ENCODE measurements at regions not wholly inside any gene's neighbourhood (a gene's known extent, or its start where the extent isn't known, plus 50 kb on each side); places are given as distances from the start of the nearest gene placed in this dataset.

DNA sequence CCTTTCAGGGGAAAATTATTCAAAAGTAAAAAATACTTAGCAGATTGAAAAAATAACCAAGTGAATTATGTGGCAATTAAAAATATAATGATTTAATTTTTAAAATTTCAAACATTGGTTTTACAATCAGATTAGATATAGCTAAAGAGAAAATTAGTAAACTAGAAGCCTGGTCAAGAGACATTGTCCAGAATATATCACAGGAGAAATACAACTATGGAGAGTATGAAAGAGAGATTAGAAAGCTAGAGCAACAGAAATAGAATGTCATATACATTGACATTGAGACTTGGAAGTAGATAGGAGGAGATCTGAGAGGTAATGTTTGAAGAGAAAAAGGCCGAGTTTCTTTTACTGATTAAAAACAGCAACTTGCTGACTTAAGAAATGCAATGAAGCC, 476.4 kb upstream of the SLC10A2 start:
- H3K18ac ChIP-seq (ENCODE audit: low read depth, low read length), result no peak overlapping the region
- peaks cover 8% of the 10 kb centered on the region for H3K9me3 ChIP-seq (ENCODE audit: control insufficient read depth, insufficient read depth, low read length)
- no peak overlapping the region for H3K56ac ChIP-seq (ENCODE audit: extremely low read depth, insufficient read depth, low read length)
- ChIA-PET CTCF (no interaction called here), POLR2A (ENCODE audit: unreplicated experiment) (no interaction called here)
- H3K14ac ChIP-seq (replicated peaks; ENCODE audit: low read depth, low read length), result no peak overlapping the region
- no peaks in the 10 kb centered on the region for H4K20me1 ChIP-seq (ENCODE audit: insufficient read depth, low read length)
- H4K91ac ChIP-seq (ENCODE audit: insufficient read depth, low read depth, low read length), result no peak overlapping the region
- no peak overlapping the region for H3K4ac ChIP-seq (ENCODE audit: low read depth, low read length)
- no peak overlapping the region for H3K9ac ChIP-seq (ENCODE audit: low read depth, low read length)
- dilution Hi-C loops (cut with HindIII; ENCODE audit: low sequenced_read_pairs, unreplicated experiment), result no loop called here
- BruUV-seq (replicated peaks), result no TSS peak
- DNase-seq (no peak), ATAC-seq (ENCODE audit: low read depth) (no peak)
- no peak for TF ChIP-seq FOS (IDR thresholded peaks at IDR 0.05; ENCODE audit: low read depth, low read length)
- TF ChIP-seq MAZ (IDR thresholded peaks at IDR 0.05; ENCODE audit: borderline replicate concordance, low read depth, low read length), result no peak
- TF ChIP-seq BHLHE40 (IDR thresholded peaks at IDR 0.05; ENCODE audit: low read depth, low read length), result no peak
- TF ChIP-seq MAFK (IDR thresholded peaks at IDR 0.05; ENCODE audit: low read depth, low read length), result no peak
- TF ChIP-seq ELK1 (IDR thresholded peaks at IDR 0.05; ENCODE audit: borderline replicate concordance, low read depth, low read length), result no peak
- TF ChIP-seq RFX5 (IDR thresholded peaks at IDR 0.05; ENCODE audit: low read depth, low read length), result no peak
- TF ChIP-seq NFE2L2 (IDR thresholded peaks at IDR 0.05; ENCODE audit: low read depth, low read length), result no peak
- H2BK15ac ChIP-seq (ENCODE audit: low read depth, low read length), result no peak overlapping the region
- in situ Hi-C loops (cut with MboI; ENCODE audit: low sequenced_read_pairs), result no loop called here
- H3K36me3 ChIP-seq (ENCODE audit: control insufficient read depth, insufficient read depth, low read length), result no peaks in the 10 kb centered on the region
- H3K4me1 ChIP-seq (ENCODE audit: control insufficient read depth, insufficient read depth, low read length), result no peaks in the 10 kb centered on the region
- H4K8ac ChIP-seq (ENCODE audit: low read depth in 2 of 2, low read length in 2 of 2), result no peak overlapping the region
- no peak overlapping the region for H3K4me3 ChIP-seq (ENCODE audit: insufficient read depth, low read depth, low read length)
- no peak overlapping the region for H2BK5ac ChIP-seq (ENCODE audit: low read depth, low read length, poor library complexity, severe bottlenecking)
- H3K4me2 ChIP-seq (ENCODE audit: low read depth, low read length), result no peak overlapping the region
- no peak overlapping the region for H3K23ac ChIP-seq (ENCODE audit: low read depth, low read length)
- H3K27me3 ChIP-seq (ENCODE audit: control insufficient read depth, insufficient read depth, low read length), result no peaks in the 10 kb centered on the region
- no peak overlapping the region for H3K27ac ChIP-seq (ENCODE audit: insufficient read depth, low read length)
- no peak overlapping the region for H2AK9ac ChIP-seq (replicated peaks; ENCODE audit: low read depth, low read length, poor library complexity)
- no peaks in the 10 kb centered on the region for H3K9me1 ChIP-seq (ENCODE audit: insufficient read depth, low read length)
- intact Hi-C loops (cut with micrococcal nuclease), result no loop called here
- no peak overlapping the region for H4K5ac ChIP-seq (ENCODE audit: low read depth, low read length)
- no peak overlapping the region for H2AFZ ChIP-seq (replicated peaks; ENCODE audit: low read length, poor library complexity)
- H2AK5ac ChIP-seq (ENCODE audit: low read depth, low read length), result no peak overlapping the region
- H2BK120ac ChIP-seq (ENCODE audit: low read depth, low read length), result no peak overlapping the region
- H3K79me1 ChIP-seq (ENCODE audit: low read depth in 1 of 2, low read length in 2 of 2), result no peaks in the 10 kb centered on the region
- no CpG with 5 or more reads among the region's 1 CpG for WGBS, 2 experiments (ENCODE audit: extremely low coverage in 2 of 2, insufficient read length in 1 of 2)
- no peak overlapping the region for H2BK20ac ChIP-seq (ENCODE audit: low read depth, low read length)

Data from IMR-90 (cell line).